GM18868 (cell line): ENCODE measurements at regions not wholly inside any gene's neighbourhood (a gene's known extent, or its start where the extent isn't known, plus 50 kb on each side); places are given as distances from the start of the nearest gene placed in this dataset.

Experiments
- ATAC-seq: cut with Tn5 transposase; IDR thresholded peaks from one replicate; pipeline ENCODE4 v1.9.1; 2021; ENCODE audit warnings: mild to moderate bottlenecking, moderate library complexity; ENCODE audit not compliant: unreplicated experiment

DNA sequence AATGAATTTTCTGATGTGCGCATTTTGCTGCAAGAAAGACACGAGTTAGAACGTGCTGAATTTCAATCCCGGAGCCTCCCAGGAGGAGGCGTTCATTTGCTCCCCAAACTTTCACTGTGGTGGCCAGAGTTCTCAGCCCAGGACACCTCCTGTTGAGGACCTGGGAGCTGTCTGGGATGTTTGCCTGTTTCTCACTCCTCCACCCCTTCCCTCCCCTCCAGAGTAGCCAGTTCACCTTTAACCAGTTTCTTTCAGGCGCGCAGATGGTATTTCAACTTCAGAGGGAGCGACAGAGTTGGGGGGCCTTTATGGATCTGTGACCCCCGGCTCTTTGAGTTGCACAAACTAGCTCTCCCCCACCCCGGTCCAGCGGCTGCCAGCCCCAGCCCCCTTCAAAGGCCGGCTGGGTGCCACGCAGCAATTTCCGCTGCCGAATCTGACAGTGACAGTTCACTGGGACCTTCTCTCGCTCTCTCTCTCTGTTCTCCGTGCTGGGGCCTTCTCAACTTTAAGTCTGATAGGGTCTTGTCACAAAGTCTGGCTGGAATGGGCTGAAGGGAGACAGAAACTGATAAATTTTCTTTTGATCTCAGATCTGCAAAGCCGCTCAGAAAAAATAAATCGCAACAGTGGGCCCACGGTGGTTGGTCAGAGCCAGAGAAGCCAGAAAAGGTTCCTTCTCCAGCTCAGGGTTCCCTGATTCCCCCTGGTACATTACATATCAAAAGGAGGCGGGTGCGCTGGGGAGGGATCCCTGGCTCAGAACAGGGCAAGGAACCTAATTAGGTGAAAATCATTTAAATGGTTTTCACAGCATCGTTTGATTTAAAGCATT, 100.0 kb upstream of the STX18 start:
- no peak for ATAC-seq

DNA sequence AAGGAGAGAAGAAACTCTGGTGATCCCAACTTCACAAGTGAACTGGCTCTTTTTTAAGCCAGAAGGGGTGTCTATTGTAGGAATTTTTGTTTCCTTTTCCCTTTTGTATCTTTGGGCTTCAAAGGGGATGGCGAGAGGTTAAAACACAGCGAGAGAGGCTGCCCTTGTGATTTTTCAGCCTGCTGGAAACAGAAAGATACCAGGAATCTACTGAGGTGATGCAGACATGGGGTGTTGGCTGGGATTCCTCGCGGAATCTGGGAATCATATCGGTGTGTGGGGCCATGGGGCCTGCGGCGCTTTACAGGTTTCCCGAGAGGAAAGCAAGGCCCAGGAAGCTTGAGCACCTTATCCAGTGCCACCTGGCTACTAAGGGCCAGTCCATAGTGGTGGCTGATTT, 99.4 kb upstream of the STX18 start:
- no peak for ATAC-seq

DNA sequence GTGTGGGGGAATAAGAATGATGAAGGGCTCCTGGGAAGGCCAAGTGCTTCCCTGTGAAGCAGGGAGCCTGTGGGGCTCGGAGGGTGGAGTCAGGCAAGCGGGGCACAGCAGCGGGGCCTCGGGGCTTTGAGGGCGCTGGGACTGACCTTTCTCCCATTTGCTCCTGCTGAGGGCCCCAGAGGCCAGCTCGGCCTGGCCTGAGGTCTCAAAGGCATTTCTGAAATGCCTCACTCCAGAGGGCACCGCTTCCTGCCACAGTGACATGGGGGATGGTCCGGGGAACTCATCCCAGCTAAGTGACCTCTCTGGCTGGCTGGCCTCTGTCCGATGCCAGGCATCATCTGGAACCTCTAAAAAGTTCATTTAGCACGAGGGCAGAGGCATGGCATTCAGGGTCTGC, 98.8 kb upstream of the STX18 start:
- ATAC-seq: no peak

DNA sequence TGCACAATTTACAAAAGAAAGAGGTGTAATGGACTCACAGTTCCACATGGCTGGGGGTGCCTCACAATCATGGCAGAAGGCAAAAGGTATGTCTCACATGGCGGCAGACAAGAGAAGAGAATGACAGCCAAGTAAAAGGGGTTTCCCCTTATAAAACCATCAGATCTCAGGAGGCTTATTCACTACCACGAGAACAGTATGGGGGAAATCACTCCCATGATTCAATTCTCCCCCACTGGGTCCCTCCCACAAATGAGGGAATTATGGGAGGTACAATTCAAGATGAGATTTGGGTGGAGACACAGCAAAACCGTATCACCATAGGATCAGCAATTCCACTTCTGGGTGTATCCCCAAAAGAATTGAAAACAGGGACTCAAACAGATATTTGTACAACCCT, 97.5 kb upstream of the STX18 start:
- no peak for ATAC-seq

DNA sequence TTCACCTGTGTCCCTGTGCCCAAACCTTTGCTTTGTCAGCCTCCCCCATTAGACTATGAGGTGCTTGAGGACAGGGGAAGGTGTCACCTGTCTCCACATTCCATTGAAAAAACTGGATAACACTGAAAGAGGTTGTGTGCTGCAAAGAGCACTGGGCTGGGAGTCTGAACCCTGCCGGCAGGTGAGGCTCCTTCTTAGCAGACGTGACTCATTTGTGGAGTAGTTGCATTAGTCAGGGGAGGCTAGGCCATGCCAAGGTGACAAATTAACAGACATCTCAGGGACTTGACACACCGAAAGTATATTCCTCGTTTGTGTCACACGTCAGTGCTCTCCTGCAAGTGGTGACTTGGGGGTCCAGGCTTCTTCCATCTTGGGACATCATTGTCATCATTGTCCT, 95.9 kb upstream of the STX18 start:
- peak; percentile 61 for ATAC-seq

DNA sequence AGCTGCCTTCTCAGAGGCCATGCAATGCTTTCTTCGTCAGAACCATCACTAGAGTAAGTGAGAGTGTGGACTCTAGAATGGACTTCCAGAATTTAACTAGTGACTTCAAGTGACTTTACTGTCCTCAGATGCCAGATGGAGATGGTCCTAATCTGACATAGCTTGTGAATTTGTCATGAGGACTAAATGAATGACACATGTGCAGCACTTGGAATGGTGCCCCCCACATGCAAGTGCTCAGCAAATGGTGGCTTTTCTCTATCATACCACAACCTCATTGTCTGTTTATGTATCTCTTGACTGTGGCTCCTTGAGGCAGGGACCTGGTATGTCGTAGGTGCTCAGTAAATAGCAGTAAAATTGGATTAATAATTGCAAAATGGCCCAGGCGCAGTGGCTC, 91.6 kb upstream of the STX18 start:
- ATAC-seq: no peak

DNA sequence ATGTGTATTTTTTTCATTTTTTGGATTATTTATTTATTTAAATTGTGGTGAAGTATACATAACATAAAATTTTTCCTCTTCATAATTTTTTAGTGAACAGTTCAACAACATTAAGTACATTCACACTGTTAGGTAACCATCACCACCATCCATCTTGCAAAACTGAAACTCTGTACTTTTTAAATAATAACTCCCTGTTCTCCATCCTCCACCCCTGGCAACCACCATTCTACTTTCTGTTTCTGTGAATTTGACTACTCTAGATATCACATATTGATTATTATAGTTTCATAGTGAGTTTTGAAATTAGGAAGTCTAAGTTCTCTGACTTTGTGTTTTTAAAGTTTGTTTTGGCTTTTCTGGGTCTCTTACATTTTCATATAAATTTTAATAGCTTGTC, 89.3 kb upstream of the STX18 start:
- ATAC-seq: peak; percentile 69

DNA sequence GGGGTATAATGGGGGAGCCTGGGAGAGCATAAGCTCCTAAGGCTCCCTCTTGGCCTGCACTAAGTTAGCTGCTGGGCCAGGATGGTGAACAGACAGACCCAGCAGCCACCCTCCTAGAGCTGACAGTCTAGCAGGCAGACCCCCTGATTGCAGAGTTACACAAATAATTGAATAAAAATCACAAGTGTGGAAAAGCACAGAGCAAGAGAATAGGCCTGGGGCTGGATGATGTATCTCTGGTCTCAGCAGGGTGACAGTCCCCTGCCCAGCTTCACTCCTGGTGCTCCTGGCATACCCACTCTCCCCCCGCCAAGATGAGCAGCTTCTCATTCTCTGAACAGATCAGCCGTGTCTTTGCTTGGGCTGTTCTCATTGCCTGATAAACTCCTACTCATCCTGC, 86.1 kb upstream of the STX18 start:
- no peak for ATAC-seq

DNA sequence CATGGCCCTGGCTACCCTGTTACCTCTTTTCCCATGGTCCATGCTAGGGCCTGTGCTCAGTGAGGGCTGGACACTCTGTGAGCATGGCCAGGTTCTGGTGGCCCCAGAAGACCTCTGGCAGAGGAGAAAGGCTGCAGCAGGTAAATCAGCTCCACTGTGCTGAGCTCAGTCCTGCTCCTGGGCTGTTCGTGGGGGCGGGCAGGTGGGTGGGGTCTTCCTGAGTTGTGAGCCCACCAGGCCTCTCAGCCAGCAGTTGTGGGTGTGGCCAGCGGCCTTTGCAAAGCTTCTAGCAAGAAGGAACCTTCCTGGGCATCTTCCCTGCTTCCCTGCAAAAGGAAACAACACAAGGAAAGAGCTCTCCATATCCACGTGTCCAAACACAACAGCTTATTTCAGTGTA, 85.3 kb upstream of the STX18 start:
- ATAC-seq: no peak

DNA sequence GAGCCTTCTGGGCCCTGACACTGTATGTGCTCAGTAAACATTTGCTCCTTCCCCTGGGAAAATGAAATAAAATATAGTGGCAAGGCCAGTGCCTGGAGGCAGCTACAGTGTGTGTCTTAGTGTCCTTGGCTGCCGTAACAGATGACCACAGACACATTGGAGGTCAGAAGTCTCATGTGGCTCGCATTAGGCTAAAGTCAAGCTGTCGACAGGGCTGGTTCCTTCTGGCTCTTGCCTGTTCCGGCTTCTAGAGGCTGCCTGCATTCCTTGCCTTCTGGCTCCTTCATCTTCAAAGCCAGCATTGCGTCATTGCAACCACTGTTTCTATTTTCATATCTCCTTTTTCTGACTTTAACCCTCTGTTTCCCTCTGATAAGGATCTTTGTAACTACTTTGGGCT, 83.6 kb upstream of the STX18 start:
- no peak for ATAC-seq

DNA sequence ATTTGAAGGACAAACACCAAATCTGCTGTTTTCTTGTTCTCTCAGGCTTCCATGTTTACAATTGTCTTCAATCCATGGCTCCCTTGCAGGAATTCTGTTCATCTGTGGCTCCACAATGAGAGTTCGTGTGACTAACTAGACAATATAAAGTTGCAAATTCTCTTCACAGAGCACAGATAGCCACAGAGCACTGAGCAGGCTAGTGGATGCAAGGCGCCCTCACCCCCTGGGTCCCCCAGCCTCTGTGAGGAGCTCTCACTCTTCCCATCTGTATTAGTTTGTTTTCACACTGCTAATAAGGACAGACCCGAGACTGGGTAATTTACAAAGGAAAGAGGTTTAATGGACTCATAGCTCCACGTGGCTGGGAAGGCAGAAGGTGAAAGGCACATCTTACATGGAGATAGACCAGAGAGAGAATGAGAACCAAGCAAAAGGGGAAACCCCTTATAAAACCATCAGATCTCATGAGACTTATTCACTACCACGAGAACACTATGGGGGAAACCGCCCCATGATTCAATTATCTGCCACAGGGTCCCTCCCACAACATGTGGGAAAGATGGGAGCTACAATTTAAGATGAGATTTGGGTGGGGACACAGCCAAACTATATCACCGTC, 82.5 kb upstream of the STX18 start:
- ATAC-seq: no peak

DNA sequence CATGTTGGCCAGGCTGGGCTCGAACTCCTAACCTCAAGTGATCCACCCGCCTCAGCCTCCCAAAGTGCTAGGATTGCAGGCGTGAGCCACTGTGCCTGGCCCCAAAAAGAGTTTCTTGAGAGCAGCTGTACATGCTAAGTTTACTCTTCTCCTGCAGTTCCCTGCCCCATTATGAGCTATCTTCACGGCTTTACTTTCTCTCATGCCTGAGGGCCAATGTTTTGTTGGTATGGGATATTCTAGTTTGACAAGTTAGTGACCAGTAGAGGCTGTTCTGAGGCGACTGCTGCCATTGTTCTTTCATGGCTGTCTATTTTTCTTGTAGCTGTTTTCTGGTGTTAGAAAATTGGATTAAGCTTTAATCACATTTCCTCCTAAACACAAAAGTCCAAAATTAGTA, 78.0 kb upstream of the STX18 start:
- no peak for ATAC-seq

DNA sequence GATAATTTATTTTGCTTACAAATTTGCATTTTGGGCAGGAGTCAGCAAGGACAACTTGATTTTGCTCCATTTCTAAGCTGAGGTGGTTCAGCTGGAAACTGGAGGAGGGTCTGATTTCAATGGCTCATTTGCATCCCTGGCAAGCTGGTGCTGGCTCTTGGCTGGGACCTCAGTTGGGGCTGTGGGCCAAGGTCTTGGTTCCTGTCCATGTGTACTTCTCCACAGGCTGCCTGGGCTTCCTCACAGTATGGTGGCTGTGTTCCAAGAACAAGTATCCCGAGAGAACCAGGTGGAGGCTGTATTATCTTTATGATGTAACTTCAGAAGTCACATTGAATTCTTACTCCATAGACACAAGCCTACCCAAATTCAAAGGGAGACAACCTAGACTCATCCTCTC, 77.0 kb upstream of the STX18 start:
- ATAC-seq: no peak

DNA sequence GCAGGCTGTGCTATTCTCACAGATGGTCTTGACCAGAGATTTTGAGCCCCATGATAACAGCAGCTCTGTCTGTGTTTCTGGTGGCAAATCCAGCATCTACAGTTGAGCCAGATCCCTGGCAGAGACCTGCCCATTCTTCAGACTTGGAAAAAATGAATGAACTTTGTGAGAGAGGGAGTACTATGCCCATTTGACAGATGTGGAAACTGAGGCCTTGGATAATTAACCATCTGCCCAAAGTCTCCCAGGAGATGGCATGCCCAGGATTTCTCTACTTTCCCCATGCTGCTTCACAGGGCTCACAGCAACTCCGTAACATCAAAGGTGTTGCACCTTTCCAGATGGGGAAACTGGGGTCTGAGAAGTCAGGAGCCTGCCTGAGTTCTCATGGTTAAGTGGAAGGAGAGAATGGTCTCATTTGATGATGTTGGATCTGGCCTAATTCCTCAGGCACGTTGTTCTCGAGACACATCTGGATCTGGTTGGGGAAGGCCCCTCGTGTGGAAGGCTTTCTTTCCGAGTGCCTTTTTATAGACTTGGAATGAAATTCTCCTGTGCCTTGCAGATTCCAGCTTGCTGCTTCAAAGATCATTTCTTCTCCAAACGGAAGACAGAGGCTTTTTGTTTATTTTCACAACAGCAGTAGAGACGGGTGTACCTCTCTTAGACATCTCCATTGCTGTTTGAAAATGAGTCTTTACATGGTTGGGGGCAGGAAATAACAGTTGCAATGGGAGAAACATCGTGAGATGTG, 73.3 kb upstream of the STX18 start:
- no peak for ATAC-seq

DNA sequence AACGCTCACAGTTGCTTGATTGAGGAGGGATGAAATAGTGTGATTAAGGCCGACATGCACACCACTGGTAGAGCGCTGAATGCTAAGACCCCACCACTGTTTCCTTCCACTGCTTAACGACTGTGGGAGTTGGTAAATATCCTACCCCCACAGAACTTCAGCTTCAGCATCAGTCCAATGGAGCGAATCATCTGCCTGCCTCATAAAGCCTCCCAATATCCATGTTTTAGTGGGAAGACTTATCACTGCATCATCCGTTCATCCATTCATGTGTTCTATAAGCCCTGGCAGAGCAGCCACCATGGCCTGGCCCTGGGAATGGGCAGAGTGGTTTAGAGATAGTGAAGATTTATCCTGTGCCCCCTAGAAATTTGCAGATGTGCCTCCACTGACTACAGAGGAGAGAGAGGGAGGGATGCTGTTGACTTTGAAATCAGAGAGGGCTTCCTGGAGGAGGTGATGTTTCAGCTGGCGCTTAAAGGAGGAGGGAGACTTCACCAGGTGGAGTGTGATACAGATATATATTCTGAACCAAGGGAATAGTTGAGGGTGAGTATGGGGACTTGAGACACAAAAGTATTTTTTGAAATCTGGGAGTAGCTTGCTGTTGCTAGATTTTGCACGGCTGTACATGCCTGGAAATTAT, 71.9 kb upstream of the STX18 start:
- ATAC-seq: no peak

DNA sequence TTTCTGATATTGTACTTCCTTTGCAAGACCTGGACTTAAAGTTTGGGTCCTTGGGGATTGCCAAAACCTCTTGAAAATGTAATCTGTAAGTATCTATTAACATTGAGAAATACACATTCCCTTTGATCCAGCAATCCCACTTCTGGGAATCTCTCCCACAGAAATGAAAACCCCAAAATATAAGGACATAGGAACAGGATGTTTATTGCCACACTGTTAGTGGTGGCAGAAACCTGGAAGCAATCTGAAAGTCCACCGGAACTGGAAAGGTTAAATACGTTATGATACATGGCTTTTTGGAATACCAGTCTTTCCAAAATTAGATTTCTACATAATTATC, 71.2 kb upstream of the STX18 start:
- no peak for ATAC-seq

DNA sequence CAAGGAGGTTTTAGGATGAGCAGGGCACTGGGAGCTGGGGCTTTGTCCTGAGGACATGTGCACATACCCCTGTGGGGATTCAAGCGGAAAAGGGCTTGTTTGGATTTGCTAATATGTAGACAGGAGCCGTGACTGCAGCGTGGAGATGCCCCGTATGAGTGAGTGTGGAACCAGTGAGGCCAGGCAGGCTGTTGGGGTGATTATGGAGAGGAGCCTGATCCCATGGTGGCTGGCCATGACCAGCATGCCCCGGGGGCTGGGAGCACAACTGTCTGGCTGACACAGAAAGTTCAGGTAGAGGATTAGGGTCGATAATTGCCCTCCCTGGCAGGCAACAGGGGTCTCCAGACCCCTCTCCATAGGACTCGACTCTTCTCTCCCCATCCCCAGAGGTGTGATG, 68.8 kb upstream of the STX18 start:
- ATAC-seq: no peak

DNA sequence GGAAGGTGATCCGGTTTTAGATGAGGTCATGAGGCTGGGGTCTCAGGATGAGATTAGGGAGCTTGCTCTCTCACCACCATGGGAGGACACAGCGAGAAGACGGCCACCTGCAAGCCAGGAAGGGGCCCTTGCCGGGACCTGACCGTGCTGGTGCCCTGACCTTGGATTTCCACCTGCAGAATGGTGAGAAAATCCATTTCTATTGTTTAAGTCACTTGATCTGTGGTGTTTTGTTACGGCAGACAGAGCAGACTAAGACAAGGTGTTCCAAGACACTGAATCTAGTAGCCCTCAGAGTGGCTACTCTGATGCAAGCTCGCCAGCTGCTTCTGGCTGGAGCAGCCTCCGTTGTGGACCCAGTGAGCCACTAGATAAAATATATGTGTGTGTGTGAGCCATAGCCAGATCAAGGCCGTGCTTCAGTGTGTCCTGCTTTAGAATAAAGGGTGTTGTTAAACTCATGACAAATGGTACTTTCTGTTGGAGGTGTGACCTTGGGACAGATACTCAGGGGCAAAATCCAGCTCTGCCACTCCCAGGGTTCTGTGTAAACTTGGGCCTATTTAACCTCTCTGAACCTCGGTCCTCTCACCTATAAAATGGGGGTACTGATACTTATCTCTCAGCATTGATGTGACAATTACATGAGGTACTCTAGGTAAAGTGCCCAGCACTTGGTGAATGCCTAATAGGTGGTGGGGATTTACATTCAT, 67.9 kb upstream of the STX18 start:
- ATAC-seq: no peak

DNA sequence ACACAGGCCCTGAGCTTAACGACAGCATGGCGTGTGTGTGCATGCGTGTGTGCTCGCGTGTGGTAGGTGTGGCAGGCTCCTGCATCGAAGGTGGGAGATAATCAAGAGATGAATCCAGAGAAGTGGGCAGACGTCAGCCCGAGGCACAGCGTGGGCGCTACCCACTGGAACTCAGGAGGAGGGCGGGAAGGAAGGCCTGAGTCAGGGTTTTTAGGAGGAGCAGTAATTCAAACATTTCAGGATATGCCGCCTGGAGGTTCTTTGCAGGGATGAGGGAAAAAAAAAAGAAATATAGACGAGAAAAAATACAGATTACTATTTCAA, 66.3 kb upstream of the STX18 start:
- no peak for ATAC-seq

DNA sequence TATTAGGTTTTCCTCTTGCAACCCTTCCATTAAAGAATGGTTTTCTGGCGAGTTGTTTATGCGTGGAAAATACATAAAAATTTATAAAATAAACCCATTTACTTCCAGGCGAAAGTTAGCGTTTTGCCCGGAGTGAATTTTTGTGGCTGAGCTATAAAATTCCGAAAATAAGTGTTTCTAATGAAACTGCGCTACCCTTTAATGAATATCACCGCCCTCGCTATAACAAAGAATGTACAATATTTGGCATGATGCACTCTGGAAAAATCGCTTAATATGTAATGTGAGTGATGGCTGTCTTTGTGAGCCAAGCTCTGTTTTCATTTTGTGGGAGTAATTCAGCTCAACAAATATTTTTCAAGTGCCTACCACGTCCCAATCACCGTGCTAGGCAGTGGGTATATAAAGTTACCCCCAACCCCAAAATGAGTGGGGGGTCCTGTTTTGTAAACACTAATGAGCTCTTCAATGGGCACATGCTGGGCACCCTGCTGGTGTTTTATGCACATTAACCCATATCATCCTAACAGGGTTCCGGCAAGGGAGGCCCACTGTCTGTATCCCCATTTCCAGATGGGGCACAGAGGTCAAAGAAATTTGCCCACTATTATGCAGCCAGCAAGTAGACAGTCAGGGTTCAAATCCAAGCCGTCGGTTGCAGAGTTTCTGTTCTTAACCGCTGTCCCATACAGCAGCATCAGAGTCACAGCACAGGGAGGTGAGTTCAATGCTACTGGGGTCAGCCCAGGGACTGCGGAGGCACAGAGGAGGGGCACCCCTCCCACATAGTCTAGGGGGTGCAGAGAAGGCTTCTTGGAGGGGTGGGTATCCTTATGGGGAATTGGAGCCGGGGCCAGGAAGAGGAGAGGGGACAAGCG, 65.7 kb upstream of the STX18 start:
- ATAC-seq: no peak
